ENCODE measurements at regions not wholly inside any gene's neighbourhood (a gene's known extent, or its start where the extent isn't known, plus 50 kb on each side); places are given as distances from the start of the nearest gene placed in this dataset.

GRCh38 chr11:19366992-19367709, 126.4 kb upstream of the E2F8 start:
- TF ChIP-seq MAX (IDR thresholded peaks at IDR 0.05; ENCODE audit: low read depth, low read length) (no peak), CREB1 (IDR thresholded peaks at IDR 0.05; ENCODE audit: low read depth) (no peak), EZH2 (IDR thresholded peaks at IDR 0.05; ENCODE audit: borderline replicate concordance, control insufficient read depth, low read depth, low read length) (no peak), POLR2AphosphoS2 (IDR thresholded peaks at IDR 0.05; ENCODE audit: low read depth, low read length) (no peak)
- H3K27ac ChIP-seq (ENCODE audit: control insufficient read depth, insufficient read depth) = no peak overlapping the region
- FAIRE-seq (no peak), ATAC-seq (no peak), DNase-seq (ENCODE audit: low read depth, low spot score) (no peak)
- H3K9me3 ChIP-seq (replicated peaks; ENCODE audit: control insufficient read depth, insufficient read depth, low read length) = no peaks in the 10 kb centered on the region; the same call in 2 of the 3 replicates
- no peak overlapping the region for H3K4me3 ChIP-seq
- H3K4me2 ChIP-seq (ENCODE audit: control insufficient read depth, insufficient read depth) = no peak overlapping the region
- ChIA-PET SMC1A (ENCODE audit: uncharacterized antibody, unreplicated experiment) (interaction anchor here (1.2 to 1.9 kb wide), 6 partner anchors 10 to 107 kb away, joined by 3 to 7 read pairs (median 4); no protein-coding TSS in a partner anchor), RAD21 (ENCODE audit: unreplicated experiment) (interaction anchor here (0.9 to 1.3 kb wide), 5 partner anchors 27 to 108 kb away, joined by 3 to 4 read pairs (median 3); no protein-coding TSS in a partner anchor), POLR2A (interaction anchor here (0.9 kb wide), 1 partner anchor 65 kb away, joined by 3 read pairs; no protein-coding TSS in a partner anchor), CTCF (interaction anchor here (0.6 to 1.6 kb wide), 4 partner anchors 13 to 435 kb away, joined by 3 to 7 read pairs (median 3); no protein-coding TSS in a partner anchor)
- H2AFZ ChIP-seq (ENCODE audit: control insufficient read depth, low read depth, low read length) = no peak overlapping the region
- in situ Hi-C loops (cut with MboI) = no loop called here
- H3K27me3 ChIP-seq (replicated peaks in 1 of 2; ENCODE audit: control insufficient read depth in 2 of 2, insufficient read depth in 2 of 2, low read length in 1 of 2) = no peaks in the 10 kb centered on the region
- intact Hi-C loops (cut with micrococcal nuclease; ENCODE audit: unreplicated experiment) = no loop called here
- H3K36me3 ChIP-seq (ENCODE audit: control insufficient read depth in 2 of 2, insufficient read depth in 2 of 2, low read length in 1 of 2) = no peaks in the 10 kb centered on the region
- H3K79me2 ChIP-seq (ENCODE audit: control insufficient read depth, insufficient read depth, low read length) = no peaks in the 10 kb centered on the region
- H3K9ac ChIP-seq (ENCODE audit: control insufficient read depth, insufficient read depth, low read length) = no peak overlapping the region
- no TSS peak for BruUV-seq (replicated peaks)
- peaks cover 12% of the 10 kb centered on the region; the same call in 1 of the 2 replicates for H3K4me1 ChIP-seq (ENCODE audit: control insufficient read depth, insufficient read depth, low read length)
- 83% methylated on average over 2 of the region's 2 CpGs for WGBS (ENCODE audit: insufficient coverage, insufficient replicate concordance, low lambda C conversion rate, missing lambda C conversion rate)
- no peaks in the 10 kb centered on the region for H4K20me1 ChIP-seq (ENCODE audit: control insufficient read depth, insufficient read depth)

Measured in GM12878 (cell line).